ENCODE measurements at regions not wholly inside any gene's neighbourhood (a gene's known extent, or its start where the extent isn't known, plus 50 kb on each side); places are given as distances from the start of the nearest gene placed in this dataset.

DNA sequence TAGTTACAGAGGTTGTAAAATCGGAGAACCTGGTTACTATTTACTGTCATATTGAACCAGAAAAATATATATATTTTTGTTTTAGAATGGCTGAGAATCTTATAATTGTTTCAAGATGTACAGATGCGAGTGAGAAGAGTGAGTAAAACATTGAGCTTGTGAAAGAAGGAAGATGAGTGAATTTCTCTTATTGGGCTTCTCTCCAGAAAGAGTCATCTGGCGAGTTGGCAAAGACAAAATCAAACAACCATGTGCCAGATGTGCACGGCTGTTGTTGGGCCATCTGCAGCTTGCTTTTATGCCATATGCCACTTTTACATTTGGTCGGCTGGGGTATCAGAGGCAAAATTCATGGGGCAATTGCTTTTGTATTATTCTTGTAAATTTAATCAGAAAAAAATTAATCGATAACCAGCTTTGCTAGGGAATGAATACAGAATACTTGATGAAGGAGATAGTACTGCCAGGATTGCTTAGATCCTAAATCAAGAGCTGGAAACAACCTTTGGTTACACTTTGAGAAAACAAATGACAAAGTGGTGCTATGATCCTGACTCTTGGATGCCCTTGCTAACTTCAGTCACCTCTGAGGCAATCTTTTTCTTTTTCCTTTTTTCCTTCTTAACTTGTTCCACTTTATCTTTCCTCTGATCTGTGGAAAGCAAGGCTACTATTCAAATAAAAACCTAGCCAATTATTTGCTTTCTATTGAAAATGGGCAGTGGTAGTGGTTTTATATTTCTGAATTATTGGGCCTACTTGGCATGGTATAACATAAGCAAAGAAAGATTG, 97.1 kb upstream of the GRIK2 start:
- H3K9me3 ChIP-seq = no peaks in the 10 kb centered on the region
- no peaks in the 10 kb centered on the region for H3K27me3 ChIP-seq
- H3K36me3 ChIP-seq = no peaks in the 10 kb centered on the region
- intact Hi-C loops (cut with DNase I) = no loop called here
- 55% methylated on average over 6 of the region's 6 CpGs for WGBS
- H3K4me3 ChIP-seq = no peak overlapping the region
- H3K27ac ChIP-seq (replicated peaks in 1 of 4) = no peak overlapping the region
- no peak for DNase-seq (ENCODE audit: extremely low spot score)
- TF ChIP-seq, protein P1, sequence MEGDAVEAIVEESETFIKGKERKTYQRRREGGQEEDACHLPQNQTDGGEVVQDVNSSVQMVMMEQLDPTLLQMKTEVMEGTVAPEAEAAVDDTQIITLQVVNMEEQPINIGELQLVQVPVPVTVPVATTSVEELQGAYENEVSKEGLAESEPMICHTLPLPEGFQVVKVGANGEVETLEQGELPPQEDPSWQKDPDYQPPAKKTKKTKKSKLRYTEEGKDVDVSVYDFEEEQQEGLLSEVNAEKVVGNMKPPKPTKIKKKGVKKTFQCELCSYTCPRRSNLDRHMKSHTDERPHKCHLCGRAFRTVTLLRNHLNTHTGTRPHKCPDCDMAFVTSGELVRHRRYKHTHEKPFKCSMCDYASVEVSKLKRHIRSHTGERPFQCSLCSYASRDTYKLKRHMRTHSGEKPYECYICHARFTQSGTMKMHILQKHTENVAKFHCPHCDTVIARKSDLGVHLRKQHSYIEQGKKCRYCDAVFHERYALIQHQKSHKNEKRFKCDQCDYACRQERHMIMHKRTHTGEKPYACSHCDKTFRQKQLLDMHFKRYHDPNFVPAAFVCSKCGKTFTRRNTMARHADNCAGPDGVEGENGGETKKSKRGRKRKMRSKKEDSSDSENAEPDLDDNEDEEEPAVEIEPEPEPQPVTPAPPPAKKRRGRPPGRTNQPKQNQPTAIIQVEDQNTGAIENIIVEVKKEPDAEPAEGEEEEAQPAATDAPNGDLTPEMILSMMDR (IDR thresholded peaks at IDR 0.05) = no peak
- no peak for TF ChIP-seq POLR2A (IDR thresholded peaks at IDR 0.05; ENCODE audit: low read depth)
- no peak for TF ChIP-seq EP300 (IDR thresholded peaks at IDR 0.05)
- no peak for TF ChIP-seq POLR2AphosphoS5 (IDR thresholded peaks at IDR 0.05)
- H3K4me1 ChIP-seq = no peaks in the 10 kb centered on the region

DNA sequence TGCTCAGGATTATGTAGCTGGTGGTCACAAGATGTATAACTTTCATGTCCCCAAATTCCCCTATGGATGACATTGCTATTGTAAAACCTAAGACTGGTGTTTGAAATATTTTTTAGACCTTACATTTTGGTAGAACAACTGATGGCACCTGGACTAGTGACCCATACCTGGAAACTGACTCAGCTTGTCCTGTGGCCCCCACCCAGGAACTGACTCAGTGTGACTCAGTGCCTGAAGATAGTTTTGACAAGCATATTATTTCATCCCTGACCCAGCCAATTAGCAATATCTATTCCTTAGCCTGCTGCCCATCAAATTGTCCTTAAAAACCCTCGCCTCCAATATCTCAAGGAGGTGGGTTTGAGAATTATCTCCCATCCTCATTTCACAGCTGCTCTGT, 90.9 kb upstream of the GRIK2 start:
- H3K27me3 ChIP-seq = no peaks in the 10 kb centered on the region
- H3K9me3 ChIP-seq = peaks cover 0 to 18% (median 7%) of the 10 kb centered on the region in 4 donors
- no peaks in the 10 kb centered on the region for H3K4me1 ChIP-seq
- no peaks in the 10 kb centered on the region for H3K36me3 ChIP-seq
- H3K27ac ChIP-seq (replicated peaks in 1 of 4) = no peak overlapping the region
- TF ChIP-seq EP300 (IDR thresholded peaks at IDR 0.05) = no peak
- no peak for TF ChIP-seq POLR2AphosphoS5 (IDR thresholded peaks at IDR 0.05)
- TF ChIP-seq, protein P1 (IDR thresholded peaks at IDR 0.05) = no peak
- TF ChIP-seq POLR2A (IDR thresholded peaks at IDR 0.05; ENCODE audit: low read depth) = no peak
- WGBS = 95% methylated on average over 1 of the region's 1 CpG
- no peak overlapping the region for H3K4me3 ChIP-seq
- intact Hi-C loops (cut with DNase I) = no loop called here
- no peak for DNase-seq (ENCODE audit: extremely low spot score)

DNA sequence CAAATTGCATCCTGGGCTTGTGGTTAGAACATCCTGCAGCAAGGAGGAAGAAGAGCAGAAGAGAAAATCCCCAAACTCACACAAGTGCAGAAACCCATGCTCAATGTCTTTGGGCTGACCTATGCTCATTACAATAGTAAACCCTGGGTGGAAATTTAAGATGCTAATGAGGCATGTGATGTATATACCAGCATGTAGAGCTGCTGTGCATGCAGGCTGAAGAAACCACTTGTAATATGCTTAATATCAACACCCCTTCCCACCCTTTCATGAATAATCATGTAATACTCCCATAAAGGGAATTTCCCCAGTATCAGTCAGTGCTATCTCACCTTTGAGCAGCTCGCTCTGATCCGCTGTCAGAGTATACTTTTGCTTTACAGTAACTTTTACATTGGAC, 90.0 kb upstream of the GRIK2 start:
- no peak overlapping the region for H3K4me3 ChIP-seq
- no peak for DNase-seq (ENCODE audit: extremely low spot score)
- peaks cover 0 to 18% (median 7%) of the 10 kb centered on the region in 4 donors for H3K9me3 ChIP-seq
- WGBS = 94% methylated on average over 2 of the region's 2 CpGs
- H3K27me3 ChIP-seq = no peaks in the 10 kb centered on the region
- no peak overlapping the region for H3K27ac ChIP-seq (replicated peaks in 1 of 4)
- intact Hi-C loops (cut with DNase I) = no loop called here
- no peaks in the 10 kb centered on the region for H3K36me3 ChIP-seq
- no peaks in the 10 kb centered on the region for H3K4me1 ChIP-seq
- no peak for TF ChIP-seq POLR2A (IDR thresholded peaks at IDR 0.05; ENCODE audit: low read depth)
- no peak for TF ChIP-seq POLR2AphosphoS5 (IDR thresholded peaks at IDR 0.05)
- no peak for TF ChIP-seq EP300 (IDR thresholded peaks at IDR 0.05)
- TF ChIP-seq, protein P1 (IDR thresholded peaks at IDR 0.05) = no peak

DNA sequence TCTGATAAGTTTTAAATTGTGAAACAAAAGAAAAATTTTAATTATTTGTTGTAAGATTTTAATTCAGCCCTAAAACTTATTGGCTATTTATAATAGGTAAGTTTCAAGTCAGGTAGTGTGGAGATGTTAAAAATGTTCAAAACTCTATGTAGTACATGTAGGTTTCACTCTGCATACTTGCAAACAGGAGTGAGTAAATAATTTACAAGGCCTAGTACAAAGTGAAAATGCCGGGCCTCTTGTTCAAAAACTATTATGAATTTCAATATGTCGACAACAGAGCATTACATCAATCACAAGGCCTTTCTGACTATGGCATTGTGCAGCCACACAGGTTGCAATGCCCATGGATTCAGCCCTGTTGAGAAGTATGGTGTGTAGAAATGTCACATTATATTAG, 80.9 kb upstream of the GRIK2 start:
- TF ChIP-seq POLR2A (IDR thresholded peaks at IDR 0.05; ENCODE audit: low read depth) (no peak), POLR2AphosphoS5 (IDR thresholded peaks at IDR 0.05) (no peak), EP300 (IDR thresholded peaks at IDR 0.05) (no peak)
- TF ChIP-seq, protein P1 (IDR thresholded peaks at IDR 0.05) = no peak
- intact Hi-C loops (cut with DNase I) = no loop called here

DNA sequence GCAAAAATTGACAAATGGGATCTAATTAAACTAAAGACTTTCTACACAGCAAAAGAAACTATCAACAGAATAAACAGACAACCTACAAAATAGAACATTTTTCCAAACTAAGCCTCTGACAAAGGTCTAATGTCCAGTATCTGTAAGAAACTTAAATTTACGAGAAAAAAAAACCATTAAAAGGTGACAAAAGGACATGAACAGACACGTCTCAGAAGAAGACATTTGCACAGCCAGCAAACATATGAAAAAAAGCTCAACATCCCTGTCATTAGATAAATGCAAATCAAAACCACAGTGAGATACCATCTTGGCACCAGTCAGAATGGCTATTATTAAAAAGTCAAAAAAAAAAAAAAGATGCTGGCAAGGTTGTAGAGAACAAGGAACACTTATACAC, 70.6 kb upstream of the GRIK2 start:
- no peak overlapping the region for H3K4me3 ChIP-seq
- no peaks in the 10 kb centered on the region for H3K36me3 ChIP-seq
- no peak overlapping the region for H3K27ac ChIP-seq (replicated peaks in 1 of 4)
- WGBS = 86% methylated on average over 2 of the region's 2 CpGs
- no peaks in the 10 kb centered on the region for H3K4me1 ChIP-seq
- TF ChIP-seq, protein P1 (IDR thresholded peaks at IDR 0.05) = no peak
- TF ChIP-seq POLR2AphosphoS5 (IDR thresholded peaks at IDR 0.05) (no peak), EP300 (IDR thresholded peaks at IDR 0.05) (no peak), POLR2A (IDR thresholded peaks at IDR 0.05; ENCODE audit: low read depth) (no peak)
- intact Hi-C loops (cut with DNase I) = no loop called here
- H3K27me3 ChIP-seq = no peaks in the 10 kb centered on the region
- H3K9me3 ChIP-seq = no peaks in the 10 kb centered on the region
- DNase-seq (ENCODE audit: extremely low spot score) = no peak

More for the DNA sequence above, 80.9 kb upstream of the GRIK2 start:
- no peak for DNase-seq (ENCODE audit: extremely low spot score)
- no peak overlapping the region for H3K27ac ChIP-seq (replicated peaks in 1 of 4)
- H3K4me1 ChIP-seq = no peaks in the 10 kb centered on the region
- no peaks in the 10 kb centered on the region for H3K36me3 ChIP-seq
- no peaks in the 10 kb centered on the region for H3K9me3 ChIP-seq
- H3K4me3 ChIP-seq = no peak overlapping the region
- H3K27me3 ChIP-seq = no peaks in the 10 kb centered on the region
- 86% methylated on average over 2 of the region's 2 CpGs for WGBS
